B cell (primary cell): ENCODE measurements at regions not wholly inside any gene's neighbourhood (a gene's known extent, or its start where the extent isn't known, plus 50 kb on each side); places are given as distances from the start of the nearest gene placed in this dataset.
"Not testable (repeated sequence)": the region's sequence is repeated elsewhere in the genome, so short reads cannot be mapped to it uniquely, and the experiment has no call there.

Experiments
- ATAC-seq: fragments of 200-7000 bp; cut with Tn5 transposase; one replicate; pipeline ENCODE4 v1.10.0; 2021; ENCODE audit warnings: low read depth, mild to moderate bottlenecking, moderate number of reproducible peaks, moderate library complexity
- CTCF ChIA-PET: fragments of 350-600 bp; sonication (Branson Sonifier 250); formaldehyde crosslinking; loops from one replicate; lab custom pipeline; 2021; ENCODE audit warnings: antibody characterized with exemption, inconsistent platforms; lab: Charles Lee
- POLR2A ChIA-PET: fragments of 350-600 bp; sonication (Branson Sonifier 250); formaldehyde crosslinking; loops from one replicate; lab custom pipeline; 2021; ENCODE audit warnings: antibody characterized with exemption; lab: Charles Lee
- DNase-seq: peaks from one replicate; pipeline ENCODE4 v3.0.0; 2013
- H2AFZ ChIP-seq: 2 replicates; pipeline ENCODE4 v1.6.1; 2012; ENCODE audit warnings: mild to moderate bottlenecking, low read depth, low read length; ENCODE audit not compliant: insufficient read depth, poor library complexity, severe bottlenecking
- H3K27ac ChIP-seq, 2 donors: 1 replicate in 1 of 2; 2 replicates in 1 of 2; pipeline ENCODE4 v1.5.1; 2012 to 2013; ENCODE audit warnings: low read length in 2 of 2, mild to moderate bottlenecking in 2 of 2, moderate library complexity in 1 of 2
- H3K27me3 ChIP-seq, 4 experiments: fragments of 200-600 bp in 1 of 4; sonication (generic) in 1 of 4; replicated peaks in 1 of 4; 1 replicate in 2 of 4; 2 replicates in 2 of 4; pipeline versions ENCODE4 v1.6.1 to v1.7.0; 2013 to 2016; ENCODE audit warnings: low read length in 3 of 4, mild to moderate bottlenecking in 2 of 4, mixed read lengths in 1 of 4, moderate library complexity in 1 of 4; ENCODE audit not compliant: insufficient read depth in 4 of 4, control insufficient read depth in 3 of 4; ENCODE audit errors: control extremely low read depth in 1 of 4
- H3K36me3 ChIP-seq, 2 experiments: replicated peaks in 1 of 2; 1 replicate in 1 of 2; 2 replicates in 1 of 2; pipeline versions ENCODE4 v1.6.1 to v1.7.1; 2013; ENCODE audit warnings: low read length in 1 of 2; ENCODE audit not compliant: insufficient read depth in 2 of 2, control insufficient read depth in 1 of 2; ENCODE audit errors: control extremely low read depth in 1 of 2, extremely low read depth in 1 of 2
- H3K4me1 ChIP-seq, 2 donors: fragments of 200-600 bp in 1 of 2; sonication (generic) in 1 of 2; 1 replicate in 1 of 2; 2 replicates in 1 of 2; pipeline versions ENCODE4 v1.5.1 to v1.6.1; 2013 to 2017; ENCODE audit warnings: low read length in 2 of 2; ENCODE audit not compliant: control insufficient read depth in 2 of 2, insufficient read depth in 2 of 2
- H3K4me2 ChIP-seq: replicated peaks from 2 replicates; pipeline ENCODE3; 2012; ENCODE audit warnings: mild to moderate bottlenecking, low read depth, low read length; ENCODE audit not compliant: poor library complexity, severe bottlenecking
- H3K4me3 ChIP-seq, 5 experiments: fragments of 200-600 bp in 1 of 5; sonication (generic) in 1 of 5; 1 replicate in 3 of 5; 2 replicates in 2 of 5; pipeline versions ENCODE4 v1.5.1 to v1.7.0; 2011 to 2016; ENCODE audit warnings: low read length in 4 of 5, mild to moderate bottlenecking in 4 of 5, low read depth in 2 of 5, control low read depth in 1 of 5, moderate library complexity in 1 of 5; ENCODE audit not compliant: insufficient read depth in 1 of 5; ENCODE audit errors: control extremely low read depth in 1 of 5, extremely low read depth in 1 of 5
- H3K79me2 ChIP-seq: fragments of 200-600 bp; sonication (generic); one replicate; pipeline ENCODE4 v1.6.0; 2016; ENCODE audit warnings: low read length; ENCODE audit not compliant: control insufficient read depth, insufficient read depth
- H3K9ac ChIP-seq: fragments of 200-600 bp; sonication (generic); 2 replicates; pipeline ENCODE4 v1.6.1; 2017; ENCODE audit warnings: mild to moderate bottlenecking, low read length, moderate library complexity
- H3K9me3 ChIP-seq, 3 donors: one replicate each; pipeline versions ENCODE4 v1.6.1 to v1.7.1; 2013; ENCODE audit warnings: low read length in 2 of 3; ENCODE audit not compliant: control insufficient read depth in 2 of 3, insufficient read depth in 1 of 3; ENCODE audit errors: control extremely low read depth in 1 of 3
- H4K20me1 ChIP-seq: 2 replicates; pipeline ENCODE4 v1.6.0; 2012; ENCODE audit warnings: mild to moderate bottlenecking, low read length; ENCODE audit not compliant: insufficient read depth, control insufficient read depth, poor library complexity, severe bottlenecking
- H3K27ac Mint-ChIP-seq: one replicate; pipeline ENCODE4 v1.8.0; 2021; ENCODE audit warnings: mixed read lengths
- H3K27me3 Mint-ChIP-seq: one replicate; pipeline ENCODE4 v1.8.0; 2021; ENCODE audit warnings: mixed read lengths
- H3K4me1 Mint-ChIP-seq: one replicate; pipeline ENCODE4 v1.8.0; 2021; ENCODE audit warnings: mixed read lengths
- H3K4me3 Mint-ChIP-seq: one replicate; pipeline ENCODE4 v1.8.0; 2021; ENCODE audit warnings: mixed read lengths
- H3K9me3 Mint-ChIP-seq: one replicate; pipeline ENCODE4 v1.8.0; 2022; ENCODE audit warnings: mixed read lengths; ENCODE audit not compliant: insufficient read depth
- EZH2 ChIP-seq: IDR thresholded peaks from 2 replicates; pipeline ENCODE4 v1.6.1; 2012; ENCODE audit warnings: borderline replicate concordance, low read depth, mild to moderate bottlenecking, moderate library complexity, low read length; ENCODE audit not compliant: insufficient read depth, poor library complexity, severe bottlenecking
- WGBS: methylation state at CpG from one replicate; pipeline ENCODE4 v1.1.5; 2013; ENCODE audit warnings: missing lambda C conversion rate; ENCODE audit not compliant: insufficient coverage; 5-methylcytosine and 5-hydroxymethylcytosine counted together
- intact Hi-C: fragments of 100-400 bp; cut with micrococcal nuclease; formaldehyde crosslinking; loops from one replicate; pipeline ENCODE4 v1.10.0; 2022
- TF ChIP-seq, protein P1 (sequence below): fragments of 200-600 bp; IDR thresholded peaks from one replicate; pipeline ENCODE4 v1.8.0; 2022; ENCODE audit warnings: antibody characterized with exemption, mild to moderate bottlenecking

DNA sequence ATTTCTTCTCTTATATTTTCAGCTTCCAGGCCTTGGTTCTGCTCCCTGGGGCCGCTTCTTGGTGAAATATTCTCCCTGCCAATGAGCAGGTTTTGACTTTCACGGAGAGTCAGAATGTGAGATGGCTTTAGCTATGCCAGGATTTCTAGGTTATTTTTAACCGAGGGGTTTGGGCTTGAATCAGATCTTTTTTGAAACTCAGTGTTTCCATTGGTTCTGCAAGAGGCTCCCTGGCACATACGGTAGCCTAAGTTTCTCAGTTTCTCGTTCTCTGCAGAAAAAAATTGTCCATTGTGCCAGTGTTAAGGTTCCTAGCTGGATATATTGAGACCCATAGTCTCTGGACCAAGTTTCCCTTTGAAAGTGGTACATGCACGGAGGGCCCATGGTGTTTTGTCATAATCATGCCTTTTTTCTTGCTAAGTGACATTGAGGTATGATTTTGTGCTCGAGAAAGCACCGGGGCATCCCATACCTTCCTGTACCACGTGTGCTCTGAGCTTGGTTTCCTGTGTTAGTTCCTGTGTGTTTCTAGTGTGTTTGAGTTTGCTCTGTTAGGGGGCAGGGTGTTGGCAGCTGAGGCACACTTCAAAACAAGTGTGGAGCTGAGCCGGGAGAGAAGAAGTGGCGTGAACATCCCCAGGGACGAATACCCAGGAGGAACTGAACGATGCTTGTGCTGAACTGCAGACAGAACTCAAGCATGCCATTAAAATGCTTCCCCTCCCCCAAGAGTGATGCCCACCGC, 127.2 kb downstream of the HS3ST3B1 start:
- no peaks in the 10 kb centered on the region for H4K20me1 ChIP-seq
- H3K79me2 ChIP-seq = no peaks in the 10 kb centered on the region
- peaks cover 44 to 45% of the 10 kb centered on the region in 2 donors for H3K4me1 ChIP-seq
- H3K36me3 ChIP-seq = no peaks in the 10 kb centered on the region
- peaks cover 0 to 3% (median 0%) of the 10 kb centered on the region in 3 donors for H3K9me3 ChIP-seq
- H2AFZ ChIP-seq = peak overlapping the region; percentile 39
- TF ChIP-seq EZH2 = no peak
- TF ChIP-seq, protein P1, sequence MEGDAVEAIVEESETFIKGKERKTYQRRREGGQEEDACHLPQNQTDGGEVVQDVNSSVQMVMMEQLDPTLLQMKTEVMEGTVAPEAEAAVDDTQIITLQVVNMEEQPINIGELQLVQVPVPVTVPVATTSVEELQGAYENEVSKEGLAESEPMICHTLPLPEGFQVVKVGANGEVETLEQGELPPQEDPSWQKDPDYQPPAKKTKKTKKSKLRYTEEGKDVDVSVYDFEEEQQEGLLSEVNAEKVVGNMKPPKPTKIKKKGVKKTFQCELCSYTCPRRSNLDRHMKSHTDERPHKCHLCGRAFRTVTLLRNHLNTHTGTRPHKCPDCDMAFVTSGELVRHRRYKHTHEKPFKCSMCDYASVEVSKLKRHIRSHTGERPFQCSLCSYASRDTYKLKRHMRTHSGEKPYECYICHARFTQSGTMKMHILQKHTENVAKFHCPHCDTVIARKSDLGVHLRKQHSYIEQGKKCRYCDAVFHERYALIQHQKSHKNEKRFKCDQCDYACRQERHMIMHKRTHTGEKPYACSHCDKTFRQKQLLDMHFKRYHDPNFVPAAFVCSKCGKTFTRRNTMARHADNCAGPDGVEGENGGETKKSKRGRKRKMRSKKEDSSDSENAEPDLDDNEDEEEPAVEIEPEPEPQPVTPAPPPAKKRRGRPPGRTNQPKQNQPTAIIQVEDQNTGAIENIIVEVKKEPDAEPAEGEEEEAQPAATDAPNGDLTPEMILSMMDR = no peak
- DNase-seq (peak; percentile 77), ATAC-seq (peak; percentile 87)
- peak overlapping the region; percentile 83 for H3K4me3 Mint-ChIP-seq
- peak overlapping the region; percentile 43 for H3K9ac ChIP-seq
- H3K27ac Mint-ChIP-seq = peak overlapping the region; percentile 93
- H3K9me3 Mint-ChIP-seq = no peaks in the 10 kb centered on the region
- ChIA-PET CTCF (interaction anchor here (1.0 to 2.9 kb wide), 12 partner anchors 9 to 126 kb away, joined by 3 to 32 read pairs (median 5); partner anchors contain the start of gene HS3ST3B1), POLR2A (interaction anchor here (1.2 to 2.0 kb wide), 6 partner anchors 19 to 127 kb away, joined by 4 to 6 read pairs (median 5); partner anchors contain the start of gene HS3ST3B1)
- H3K4me2 ChIP-seq = peak overlapping the region; percentile 83
- WGBS = 7% methylated on average over 7 of the region's 14 CpGs
- H3K4me3 ChIP-seq = peak overlapping the region; percentile 13 to 71 (median 38)
- no peaks in the 10 kb centered on the region for H3K27me3 ChIP-seq
- H3K27me3 Mint-ChIP-seq = peaks cover 5% of the 10 kb centered on the region
- peaks cover 45% of the 10 kb centered on the region for H3K4me1 Mint-ChIP-seq
- intact Hi-C loops = loop anchor here (1.0 to 2.0 kb wide), 4 partner anchors 69 to 497 kb away; no protein-coding TSS in a partner anchor
- peak overlapping the region; percentile 58 to 79 for H3K27ac ChIP-seq

DNA sequence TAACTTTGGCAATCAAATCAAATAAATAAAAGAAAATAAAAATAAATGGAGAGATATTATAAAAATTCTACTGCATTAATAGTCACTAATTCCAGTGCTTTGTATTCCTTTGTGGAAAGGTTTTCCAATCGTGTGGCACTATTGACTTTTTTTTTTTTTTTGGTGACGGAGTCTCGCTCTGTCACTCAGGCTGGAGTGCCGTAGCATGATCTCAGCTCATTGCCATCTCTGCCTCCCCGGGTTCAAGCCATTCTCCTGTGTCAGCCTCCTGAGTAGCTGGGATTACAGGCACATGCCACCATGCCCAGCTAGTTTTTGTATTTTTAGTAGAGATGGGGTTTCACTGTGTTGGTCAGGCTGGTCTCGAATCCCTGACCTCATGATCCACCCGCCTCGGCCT, 122.3 kb downstream of the HS3ST3B1 start:
- DNase-seq, H3K4me3 Mint-ChIP-seq, H2AFZ ChIP-seq, H3K9ac ChIP-seq, H3K9me3 Mint-ChIP-seq, H3K4me3 ChIP-seq, H3K27ac ChIP-seq, H3K4me2 ChIP-seq, H4K20me1 ChIP-seq, CTCF ChIA-PET, intact Hi-C loops, H3K27ac Mint-ChIP-seq, H3K27me3 ChIP-seq, H3K27me3 Mint-ChIP-seq, H3K9me3 ChIP-seq, ATAC-seq, H3K36me3 ChIP-seq, H3K79me2 ChIP-seq, POLR2A ChIA-PET: not testable (repeated sequence)
- WGBS = 100% methylated on average over 8 of the region's 8 CpGs
- H3K4me1 ChIP-seq = peaks cover 24% of the 10 kb centered on the region in 2 donors
- H3K4me1 Mint-ChIP-seq = peaks cover 25% of the 10 kb centered on the region
